Thymus (tissue), 11 donors: ENCODE measurements at regions not wholly inside any gene's neighbourhood (a gene's known extent, or its start where the extent isn't known, plus 50 kb on each side); places are given as distances from the start of the nearest gene placed in this dataset.

Experiments
- DNase-seq, 9 donors: peaks; one replicate each; pipeline ENCODE4 v3.0.0-alpha.2; 2013; ENCODE audit warnings: low spot score in 9 of 9, low read depth in 6 of 9, missing footprints in 1 of 9
- H3K27ac ChIP-seq, 2 donors: one replicate each; pipeline ENCODE4 v1.5.1; 2013; ENCODE audit warnings: control low read depth in 1 of 2, low read depth in 1 of 2, low read length in 1 of 2, mild to moderate bottlenecking in 1 of 2, moderate library complexity in 1 of 2
- H3K27me3 ChIP-seq, 2 donors: one replicate each; pipeline ENCODE4 v1.5.1; 2013; ENCODE audit warnings: low read length in 1 of 2; ENCODE audit not compliant: control insufficient read depth in 2 of 2, insufficient read depth in 1 of 2
- H3K36me3 ChIP-seq, 2 donors: one replicate each; pipeline ENCODE4 v1.5.1; 2013; ENCODE audit warnings: low read length in 1 of 2, mild to moderate bottlenecking in 1 of 2, moderate library complexity in 1 of 2; ENCODE audit not compliant: control insufficient read depth in 2 of 2, insufficient read depth in 2 of 2
- H3K4me1 ChIP-seq, 2 donors: one replicate each; pipeline ENCODE4 v1.5.1; 2013; ENCODE audit warnings: low read length in 2 of 2; ENCODE audit not compliant: control insufficient read depth in 2 of 2, insufficient read depth in 2 of 2
- H3K4me3 ChIP-seq, 2 donors: one replicate each; pipeline ENCODE4 v1.5.1; 2013; ENCODE audit warnings: low read length in 2 of 2, control low read depth in 1 of 2, mild to moderate bottlenecking in 1 of 2
- H3K9me3 ChIP-seq, 2 donors: one replicate each; pipeline ENCODE4 v1.5.1; 2013; ENCODE audit warnings: low read length in 1 of 2, mild to moderate bottlenecking in 1 of 2; ENCODE audit not compliant: control insufficient read depth in 2 of 2, insufficient read depth in 1 of 2
- WGBS: extraction: QIAGEN DNeasy Blood & Tissue Kit; methylation state at CpG from one replicate; pipeline ENCODE4 v1.1.7; 2013; 5-methylcytosine and 5-hydroxymethylcytosine counted together
- donor health status: healthy.

DNA sequence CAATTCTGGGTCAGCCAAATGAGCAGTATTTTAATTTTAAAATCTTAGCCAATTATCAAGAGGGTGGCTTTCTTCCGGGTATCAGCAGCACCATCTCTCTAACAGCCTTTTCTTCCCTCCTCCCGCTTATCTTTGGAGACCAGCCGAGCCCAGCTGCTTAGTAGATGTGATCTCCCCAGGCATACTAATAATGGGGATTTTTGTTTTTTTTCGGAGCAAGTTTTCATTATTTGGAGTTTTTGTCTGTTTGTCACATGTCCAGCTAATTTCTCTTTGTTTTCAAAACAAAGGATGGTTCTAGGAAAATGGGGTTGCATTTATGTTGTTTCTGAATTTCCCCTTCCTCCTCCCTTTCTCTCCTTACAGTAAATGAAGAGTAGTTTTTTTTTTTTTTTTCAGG, 170.5 kb upstream of the MPHOSPH6 start:
- Histone ChIP-seq H3K4me1 (no peaks in the 10 kb centered on the region), H3K9me3 (no peaks in the 10 kb centered on the region), H3K27ac (no peak overlapping the region), H3K4me3 (no peak overlapping the region), H3K36me3 (no peaks in the 10 kb centered on the region), H3K27me3 (no peaks in the 10 kb centered on the region)
- no peak for DNase-seq
- 43% methylated on average over 4 of the region's 4 CpGs for WGBS

DNA sequence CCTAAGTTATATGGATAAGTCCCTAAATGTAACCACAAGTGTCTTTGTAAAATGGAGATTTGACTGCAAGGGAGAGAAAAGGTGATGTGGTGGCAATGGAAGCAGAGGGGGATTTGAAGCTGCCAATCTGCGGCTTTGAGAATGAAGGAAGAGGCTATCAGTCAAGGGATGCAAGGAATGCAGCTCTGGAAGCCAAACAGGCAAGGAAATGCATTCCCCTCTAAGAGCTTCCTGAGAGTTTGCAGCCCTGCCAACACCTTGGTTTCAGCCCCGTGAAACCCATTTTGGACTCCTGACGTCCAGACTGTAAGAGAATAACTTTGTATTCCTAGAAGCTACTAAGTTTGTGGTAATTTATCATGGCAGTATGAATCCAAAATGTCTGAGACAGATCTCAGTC, 167.3 kb upstream of the MPHOSPH6 start:
- H3K4me3 ChIP-seq, result no peak overlapping the region
- no peak for DNase-seq
- no peaks in the 10 kb centered on the region for H3K36me3 ChIP-seq
- no peak overlapping the region for H3K27ac ChIP-seq
- no peaks in the 10 kb centered on the region for H3K4me1 ChIP-seq
- H3K9me3 ChIP-seq, result no peaks in the 10 kb centered on the region
- 71% methylated on average over 3 of the region's 3 CpGs for WGBS
- H3K27me3 ChIP-seq, result no peaks in the 10 kb centered on the region

DNA sequence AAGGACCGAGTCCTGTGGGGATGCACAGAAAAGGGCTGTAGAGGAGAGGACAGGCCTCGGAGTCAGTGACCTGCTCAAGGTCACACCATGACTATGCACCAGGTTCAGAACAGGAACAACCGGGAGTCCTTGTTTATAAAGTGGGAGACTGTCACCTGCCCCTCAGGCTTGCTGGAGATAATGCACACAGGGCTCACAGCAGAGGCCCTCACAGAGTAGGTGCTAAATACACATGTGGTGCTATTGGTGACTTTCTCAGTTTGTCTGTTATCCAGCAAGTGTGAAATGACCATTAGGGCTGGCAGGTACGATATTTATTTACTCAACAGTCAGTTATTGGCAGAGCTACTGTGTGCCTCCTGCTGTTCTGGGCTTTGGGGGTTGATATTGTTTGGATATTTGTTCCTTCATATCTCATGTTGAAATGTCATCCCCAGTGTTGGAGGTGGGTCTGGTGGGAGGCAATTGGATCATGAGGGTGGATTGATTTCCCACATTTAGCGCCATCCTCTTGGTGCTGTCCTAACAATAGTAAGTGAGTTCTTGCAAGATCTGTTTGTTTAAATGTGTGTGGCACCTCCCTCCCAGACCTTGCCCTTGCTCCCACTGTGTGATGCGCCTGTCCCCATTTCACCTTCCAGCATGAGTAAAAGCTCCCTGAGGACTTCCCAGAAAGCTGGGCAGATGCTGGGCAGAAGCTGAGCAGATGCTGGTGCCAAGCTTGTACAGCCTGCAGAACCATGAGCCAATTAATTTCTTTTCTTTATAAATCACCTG, 162.1 kb upstream of the MPHOSPH6 start:
- no peaks in the 10 kb centered on the region for H3K4me1 ChIP-seq
- H3K9me3 ChIP-seq, result no peaks in the 10 kb centered on the region
- H3K36me3 ChIP-seq, result no peaks in the 10 kb centered on the region
- H3K27me3 ChIP-seq, result no peaks in the 10 kb centered on the region
- WGBS, result 88% methylated on average over 6 of the region's 6 CpGs
- H3K27ac ChIP-seq, result no peak overlapping the region
- DNase-seq, result no peak
- no peak overlapping the region for H3K4me3 ChIP-seq

GRCh38 chr16:82331397-82331796, 161.4 kb upstream of the MPHOSPH6 start:
- no peaks in the 10 kb centered on the region for H3K9me3 ChIP-seq
- no peak for DNase-seq
- no peaks in the 10 kb centered on the region for H3K4me1 ChIP-seq
- H3K4me3 ChIP-seq, result no peak overlapping the region
- H3K27ac ChIP-seq, result no peak overlapping the region
- WGBS, result 35% methylated on average over 3 of the region's 3 CpGs
- H3K36me3 ChIP-seq, result no peaks in the 10 kb centered on the region
- H3K27me3 ChIP-seq, result no peaks in the 10 kb centered on the region

- H3K27me3 ChIP-seq, result no peaks in the 10 kb centered on the region
- H3K27ac ChIP-seq, result no peak overlapping the region
- H3K4me1 ChIP-seq, result no peaks in the 10 kb centered on the region
- no peak for DNase-seq
- H3K9me3 ChIP-seq, result no peaks in the 10 kb centered on the region
- no peak overlapping the region for H3K4me3 ChIP-seq
- WGBS, result 86% methylated on average over 11 of the region's 11 CpGs
- H3K36me3 ChIP-seq, result no peaks in the 10 kb centered on the region
Observed at GRCh38 chr16:82329504-82330192, 159.6 kb upstream of the MPHOSPH6 start.

DNA sequence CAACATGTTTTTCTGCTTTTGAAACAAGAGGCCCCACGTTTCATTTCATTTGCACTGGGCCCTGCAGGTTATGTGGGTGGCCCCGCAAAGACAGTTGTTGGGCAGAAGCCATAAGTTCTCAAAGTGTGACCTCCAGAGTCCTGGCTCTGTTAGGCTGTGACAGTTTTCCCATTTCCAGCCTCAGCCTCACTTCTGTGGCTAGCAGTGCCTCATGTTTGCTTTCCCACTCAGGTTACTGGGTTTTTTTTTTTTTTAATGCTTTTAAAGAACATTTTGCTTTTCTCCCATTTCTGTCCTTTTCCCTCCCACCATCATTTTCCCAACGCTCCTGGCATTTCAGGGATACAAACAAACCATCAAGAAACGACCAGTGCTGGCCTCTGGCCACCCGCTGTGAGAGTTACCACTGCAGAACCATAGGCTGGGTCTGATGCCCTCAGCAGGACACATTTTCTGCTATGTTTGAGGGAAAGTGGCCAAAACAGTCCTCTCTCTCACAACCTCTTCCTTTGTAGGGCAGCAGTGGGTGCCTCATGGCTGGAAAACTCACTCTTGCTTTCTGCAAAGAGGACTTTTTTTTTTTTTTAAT, 159.0 kb upstream of the MPHOSPH6 start:
- Histone ChIP-seq H3K27ac (no peak overlapping the region), H3K36me3 (no peaks in the 10 kb centered on the region), H3K27me3 (no peaks in the 10 kb centered on the region), H3K9me3 (no peaks in the 10 kb centered on the region), H3K4me1 (no peaks in the 10 kb centered on the region), H3K4me3 (no peak overlapping the region)
- DNase-seq, result no peak
- WGBS, result 69% methylated on average over 5 of the region's 5 CpGs

DNA sequence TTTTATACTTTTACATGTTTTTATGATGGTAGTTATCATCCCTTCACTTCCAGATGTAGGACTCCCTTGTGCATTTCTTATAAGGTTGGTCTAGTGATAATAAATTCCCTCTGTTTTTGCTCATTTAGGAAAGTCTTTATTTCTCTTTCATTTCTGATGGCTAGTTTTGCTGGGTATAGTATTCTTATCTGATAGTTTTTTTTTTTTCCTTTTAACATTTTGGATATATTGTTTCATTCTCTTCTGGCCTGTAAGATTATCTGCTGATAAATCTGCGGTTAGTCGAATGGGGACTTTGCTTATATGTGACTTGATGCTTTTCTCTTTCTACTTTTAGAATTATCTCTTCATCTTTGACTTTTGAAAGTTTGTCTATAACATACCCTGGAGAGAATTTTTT, 153.1 kb upstream of the MPHOSPH6 start:
- DNase-seq, result no peak
- no peaks in the 10 kb centered on the region for H3K36me3 ChIP-seq
- H3K9me3 ChIP-seq, result peaks cover 0 to 1% of the 10 kb centered on the region in 2 donors
- no peaks in the 10 kb centered on the region for H3K4me1 ChIP-seq
- WGBS, result over 99% methylated on average over 2 of the region's 2 CpGs
- H3K27me3 ChIP-seq, result no peaks in the 10 kb centered on the region
- H3K27ac ChIP-seq, result no peak overlapping the region
- H3K4me3 ChIP-seq, result no peak overlapping the region

GRCh38 chr16:82322177-82322576, 152.2 kb upstream of the MPHOSPH6 start:
- no peak overlapping the region for H3K27ac ChIP-seq

DNA sequence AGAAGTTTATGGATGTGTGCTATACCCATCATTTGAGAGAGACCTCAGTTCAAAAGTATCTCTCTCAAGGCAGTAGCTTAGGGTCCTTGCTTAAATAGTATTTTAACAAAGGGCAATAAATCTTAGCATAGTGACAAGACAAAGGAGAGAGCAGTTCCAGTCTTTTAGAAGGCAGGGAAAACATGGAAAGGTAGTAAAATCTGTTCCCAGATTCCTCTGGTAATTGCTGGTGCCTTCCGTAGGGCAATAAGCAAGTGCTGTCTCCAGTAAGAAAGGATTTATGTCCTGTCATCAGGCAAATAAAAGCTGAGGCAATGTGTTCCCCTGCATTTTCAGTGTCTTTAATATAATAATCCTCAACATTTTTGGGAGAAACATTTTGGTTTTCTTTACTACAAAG, 149.0 kb upstream of the MPHOSPH6 start:
- 71% methylated on average over 1 of the region's 1 CpG for WGBS
- no peak overlapping the region for H3K27ac ChIP-seq
- no peaks in the 10 kb centered on the region for H3K27me3 ChIP-seq
- no peak overlapping the region for H3K4me3 ChIP-seq
- no peaks in the 10 kb centered on the region for H3K36me3 ChIP-seq
- DNase-seq, result no peak
- peaks cover 0 to 1% of the 10 kb centered on the region in 2 donors for H3K9me3 ChIP-seq
- no peaks in the 10 kb centered on the region for H3K4me1 ChIP-seq

More at GRCh38 chr16:82322177-82322576, 152.2 kb upstream of the MPHOSPH6 start:
- no peaks in the 10 kb centered on the region for H3K27me3 ChIP-seq
- no peaks in the 10 kb centered on the region for H3K36me3 ChIP-seq
- DNase-seq, result no peak
- H3K4me3 ChIP-seq, result no peak overlapping the region
- no peaks in the 10 kb centered on the region for H3K4me1 ChIP-seq
- H3K9me3 ChIP-seq, result peaks cover 0 to 1% of the 10 kb centered on the region in 2 donors
